DOHH2 (cell line): ENCODE measurements at regions not wholly inside any gene's neighbourhood (a gene's known extent, or its start where the extent isn't known, plus 50 kb on each side); places are given as distances from the start of the nearest gene placed in this dataset.

Experiments
- H3F3A ChIP-seq: fragments of 200-600 bp; sonication (generic), shearing (Covaris generic); 2 replicates; pipeline ENCODE4 v1.6.0; 2016; ENCODE audit warnings: antibody characterized with exemption, mild to moderate bottlenecking; ENCODE audit not compliant: control insufficient read depth, insufficient read depth
- H3K27ac ChIP-seq: fragments of 200-600 bp; sonication (generic); 2 replicates; pipeline ENCODE4 v1.5.1; 2014; ENCODE audit warnings: low read depth, mild to moderate bottlenecking, low read length, moderate library complexity
- H3K27me3 ChIP-seq: fragments of 200-600 bp; sonication (generic); 2 replicates; pipeline ENCODE4 v1.6.1; 2014; ENCODE audit warnings: mild to moderate bottlenecking, low read length, mixed read lengths; ENCODE audit not compliant: control insufficient read depth
- H3K36me3 ChIP-seq: fragments of 200-600 bp; sonication (generic); 2 replicates; pipeline ENCODE4 v1.6.1; 2014; ENCODE audit warnings: mild to moderate bottlenecking, low read length, moderate library complexity, mixed read lengths; ENCODE audit not compliant: control insufficient read depth
- H3K4me1 ChIP-seq: fragments of 200-600 bp; sonication (generic); 2 replicates; pipeline ENCODE4 v1.6.1; 2014; ENCODE audit warnings: mild to moderate bottlenecking, low read length, mixed read lengths; ENCODE audit not compliant: control insufficient read depth
- H3K4me2 ChIP-seq: fragments of 200-600 bp; sonication (generic); 2 replicates; pipeline ENCODE4 v1.6.0; 2014; ENCODE audit warnings: mild to moderate bottlenecking, low read length, moderate library complexity
- H3K4me3 ChIP-seq: fragments of 200-600 bp; sonication (generic); 2 replicates; pipeline ENCODE4 v1.5.1; 2014; ENCODE audit warnings: mild to moderate bottlenecking, low read length, mixed read lengths
- H3K79me2 ChIP-seq: fragments of 200-600 bp; sonication (generic); 2 replicates; pipeline ENCODE4 v1.6.1; 2014; ENCODE audit warnings: mild to moderate bottlenecking, low read length, mixed read lengths; ENCODE audit not compliant: control insufficient read depth
- H3K9me2 ChIP-seq: fragments of 200-600 bp; sonication (generic); replicated peaks from 2 replicates; pipeline ENCODE4 v1.6.1; 2014; ENCODE audit warnings: mild to moderate bottlenecking, low read length, mixed read lengths; ENCODE audit not compliant: control insufficient read depth
- H3K9me3 ChIP-seq: fragments of 200-600 bp; sonication (generic); 2 replicates; pipeline ENCODE4 v1.6.1; 2014; ENCODE audit warnings: antibody characterized with exemption, low read length, mixed read lengths; ENCODE audit not compliant: control insufficient read depth, insufficient read depth
- H4K20me1 ChIP-seq: fragments of 200-600 bp; sonication (generic); 2 replicates; pipeline ENCODE4 v1.6.0; 2014; ENCODE audit warnings: low read depth, mild to moderate bottlenecking, antibody characterized with exemption, low read length, moderate library complexity; ENCODE audit not compliant: control insufficient read depth, insufficient read depth
- CTCF ChIP-seq: fragments of 200-600 bp; sonication (generic); IDR thresholded peaks from one replicate; pipeline ENCODE4 v1.5.1; 2014; ENCODE audit warnings: antibody characterized with exemption, mild to moderate bottlenecking, low read depth, low read length; ENCODE audit not compliant: poor library complexity, severe bottlenecking
- EZH2phosphoT487 ChIP-seq: fragments of 200-600 bp; sonication (generic); IDR thresholded peaks from 2 replicates; pipeline ENCODE4 v1.6.1; 2017; ENCODE audit warnings: borderline replicate concordance, mild to moderate bottlenecking, antibody characterized with exemption, low read length, moderate library complexity, mixed read lengths

GRCh38 chr4:56084851-56085250, 136.1 kb downstream of the CEP135 start:
- Histone ChIP-seq H3K9me3 (no peaks in the 10 kb centered on the region), H3K4me1 (peaks cover 32% of the 10 kb centered on the region), H3K79me2 (peaks cover 2% of the 10 kb centered on the region; the same call in 1 of the 2 replicates), H3K27ac (no peak overlapping the region), H3K36me3 (no peaks in the 10 kb centered on the region), H3K4me3 (no peak overlapping the region), H3F3A (no peaks in the 10 kb centered on the region), H4K20me1 (no peaks in the 10 kb centered on the region), H3K4me2 (peak overlapping the region; percentile 6; the same call in 1 of the 2 replicates), H3K27me3 (no peaks in the 10 kb centered on the region), H3K9me2 (no peaks in the 10 kb centered on the region)
- no peak for TF ChIP-seq CTCF
- no peak for TF ChIP-seq EZH2phosphoT487
